T-cell (primary cell): ENCODE measurements at regions not wholly inside any gene's neighbourhood (a gene's known extent, or its start where the extent isn't known, plus 50 kb on each side); places are given as distances from the start of the nearest gene placed in this dataset.
"Not testable (repeated sequence)": the region's sequence is repeated elsewhere in the genome, so short reads cannot be mapped to it uniquely, and the experiment has no call there.

Experiments used
- ATAC-seq, 4 experiments: fragments of 200-7000 bp in 3 of 4; fragments of 150-1000 bp in 1 of 4; cut with Tn5 transposase; replicated peaks in 1 of 4; 1 replicate in 3 of 4; 2 replicates in 1 of 4; pipeline ENCODE4 v1.10.0; 2021; ENCODE audit warnings: moderate library complexity in 3 of 4, mild to moderate bottlenecking in 2 of 4, moderate number of reproducible peaks in 1 of 4
- CTCF ChIA-PET, 2 donors: fragments of 300-600 bp; sonication (Branson Sonifier 250); formaldehyde crosslinking; loops; one replicate each; lab custom pipeline; 2022; ENCODE audit warnings: antibody characterized with exemption in 2 of 2; lab: Charles Lee
- POLR2A ChIA-PET, 2 donors: fragments of 300-600 bp; sonication (Branson Sonifier 250); formaldehyde crosslinking; loops; one replicate each; lab custom pipeline; 2022; ENCODE audit warnings: antibody characterized with exemption in 2 of 2; lab: Charles Lee
- DNase-seq, 35 experiments: peaks; one replicate each; pipeline versions ENCODE4 v3.0.0 to v3.0.0-alpha.2; 2013 to 2023
- H3K27ac ChIP-seq: one replicate; pipeline ENCODE4 v1.5.1; 2013; ENCODE audit warnings: low read length
- H3K27me3 ChIP-seq, 2 experiments: replicated peaks in 1 of 2; 1 replicate in 1 of 2; 2 replicates in 1 of 2; pipeline versions ENCODE4 v1.6.1 to v1.7.0; 2013; ENCODE audit warnings: low read length in 1 of 2, mixed read lengths in 1 of 2; ENCODE audit not compliant: control insufficient read depth in 2 of 2, insufficient read depth in 2 of 2; ENCODE audit errors: extremely low read depth in 1 of 2
- H3K36me3 ChIP-seq, 2 donors: 1 replicate in 1 of 2; 2 replicates in 1 of 2; pipeline versions ENCODE4 v1.6.1 to v1.7.0; 2013; ENCODE audit warnings: low read length in 1 of 2; ENCODE audit not compliant: control insufficient read depth in 2 of 2, insufficient read depth in 1 of 2; ENCODE audit errors: extremely low read depth in 1 of 2
- H3K4me1 ChIP-seq, 2 experiments: 1 replicate in 1 of 2; 2 replicates in 1 of 2; pipeline versions ENCODE4 v1.6.1 to v1.7.0; 2013; ENCODE audit warnings: low read length in 2 of 2, mixed read lengths in 1 of 2; ENCODE audit not compliant: insufficient read depth in 2 of 2, control insufficient read depth in 1 of 2; ENCODE audit errors: extremely low read depth in 1 of 2
- H3K4me3 ChIP-seq, 2 donors: 1 replicate in 1 of 2; 2 replicates in 1 of 2; pipeline versions ENCODE4 v1.5.1 to v1.7.0; 2013; ENCODE audit warnings: mild to moderate bottlenecking in 2 of 2, low read length in 1 of 2, moderate library complexity in 1 of 2; ENCODE audit not compliant: control insufficient read depth in 1 of 2; ENCODE audit errors: extremely low read depth in 1 of 2
- H3K9me3 ChIP-seq: 2 replicates; pipeline ENCODE4 v1.7.0; 2013
- H3K27ac Mint-ChIP-seq, 2 donors: one replicate each; pipeline ENCODE4 v1.8.0; 2020 to 2021; ENCODE audit warnings: mild to moderate bottlenecking in 2 of 2, mixed read lengths in 2 of 2
- H3K27me3 Mint-ChIP-seq, 2 donors: one replicate each; pipeline ENCODE4 v1.8.0; 2021 to 2022; ENCODE audit warnings: mixed read lengths in 2 of 2
- H3K36me3 Mint-ChIP-seq: one replicate; pipeline ENCODE4 v1.8.0; 2021; ENCODE audit warnings: mixed read lengths
- H3K4me1 Mint-ChIP-seq, 3 donors: one replicate each; pipeline ENCODE4 v1.8.0; 2020 to 2022; ENCODE audit warnings: mixed read lengths in 3 of 3, mild to moderate bottlenecking in 1 of 3
- H3K4me3 Mint-ChIP-seq, 3 donors: one replicate each; pipeline ENCODE4 v1.8.0; 2020 to 2022; ENCODE audit warnings: mild to moderate bottlenecking in 3 of 3, mixed read lengths in 3 of 3, moderate library complexity in 3 of 3
- H3K9me3 Mint-ChIP-seq, 3 donors: one replicate each; pipeline ENCODE4 v1.8.0; 2020 to 2022; ENCODE audit warnings: mixed read lengths in 3 of 3
- WGBS: methylation state at CpG from one replicate; pipeline ENCODE4 v1.1.5; 2013; ENCODE audit warnings: missing lambda C conversion rate; ENCODE audit not compliant: insufficient coverage; 5-methylcytosine and 5-hydroxymethylcytosine counted together

GRCh38 chr22:11017108-11017507 is 4510.9 kb upstream of the OR11H1 start:
- H3K9me3 ChIP-seq, H3K27me3 Mint-ChIP-seq, H3K4me3 ChIP-seq, H3K4me3 Mint-ChIP-seq, H3K4me1 ChIP-seq, H3K36me3 ChIP-seq, H3K36me3 Mint-ChIP-seq, CTCF ChIA-PET, H3K9me3 Mint-ChIP-seq, H3K4me1 Mint-ChIP-seq, H3K27ac Mint-ChIP-seq, DNase-seq, H3K27ac ChIP-seq, H3K27me3 ChIP-seq, POLR2A ChIA-PET: not testable (repeated sequence)
- ATAC-seq: peak in 1 of 4 experiments; percentile 42
- 100% methylated on average over 2 of the region's 8 CpGs for WGBS

GRCh38 chr22:11020522-11020921 is 4507.5 kb upstream of the OR11H1 start:
- H3K4me1 Mint-ChIP-seq, DNase-seq, H3K36me3 ChIP-seq, H3K4me3 ChIP-seq, H3K27me3 Mint-ChIP-seq, H3K9me3 ChIP-seq, H3K27me3 ChIP-seq, H3K27ac Mint-ChIP-seq, CTCF ChIA-PET, H3K36me3 Mint-ChIP-seq, H3K27ac ChIP-seq, H3K4me1 ChIP-seq, ATAC-seq, POLR2A ChIA-PET, H3K4me3 Mint-ChIP-seq: not testable (repeated sequence)
- 17% methylated on average over 2 of the region's 8 CpGs for WGBS
- peaks cover 0 to 17% (median 12%) of the 10 kb centered on the region in 3 donors for H3K9me3 Mint-ChIP-seq

- H3K27me3 ChIP-seq, H3K27ac Mint-ChIP-seq, DNase-seq, H3K27me3 Mint-ChIP-seq, H3K9me3 ChIP-seq, H3K4me3 ChIP-seq, H3K36me3 ChIP-seq, POLR2A ChIA-PET, H3K4me3 Mint-ChIP-seq, H3K4me1 ChIP-seq, H3K27ac ChIP-seq, CTCF ChIA-PET, H3K36me3 Mint-ChIP-seq, ATAC-seq, H3K4me1 Mint-ChIP-seq: not testable (repeated sequence)
- WGBS: no CpG with 5 or more reads among the region's 4 CpGs
- peaks cover 28 to 46% (median 34%) of the 10 kb centered on the region in 3 donors for H3K9me3 Mint-ChIP-seq
Measured at GRCh38 chr22:11026541-11026940, 4501.5 kb upstream of the OR11H1 start.

- ATAC-seq, DNase-seq, H3K4me3 ChIP-seq, H3K4me1 Mint-ChIP-seq, H3K36me3 Mint-ChIP-seq, H3K4me3 Mint-ChIP-seq, H3K36me3 ChIP-seq, H3K27me3 ChIP-seq, H3K27me3 Mint-ChIP-seq, H3K27ac Mint-ChIP-seq, H3K27ac ChIP-seq, POLR2A ChIA-PET, CTCF ChIA-PET, H3K4me1 ChIP-seq, H3K9me3 ChIP-seq: not testable (repeated sequence)
- 69% methylated on average over 9 of the region's 9 CpGs for WGBS
- peaks cover 30 to 49% (median 33%) of the 10 kb centered on the region in 3 donors for H3K9me3 Mint-ChIP-seq
Measured at GRCh38 chr22:11027064-11027463, 4500.9 kb upstream of the OR11H1 start.

GRCh38 chr22:11027532-11027931 is 4500.5 kb upstream of the OR11H1 start:
- H3K27ac ChIP-seq, POLR2A ChIA-PET, H3K4me1 ChIP-seq, H3K4me3 ChIP-seq, H3K4me3 Mint-ChIP-seq, ATAC-seq, H3K27me3 Mint-ChIP-seq, H3K27me3 ChIP-seq, H3K27ac Mint-ChIP-seq, H3K36me3 Mint-ChIP-seq, H3K9me3 ChIP-seq, H3K36me3 ChIP-seq, H3K4me1 Mint-ChIP-seq, CTCF ChIA-PET, DNase-seq: not testable (repeated sequence)
- WGBS: 47% methylated on average over 1 of the region's 1 CpG
- H3K9me3 Mint-ChIP-seq: peaks cover 30 to 47% (median 32%) of the 10 kb centered on the region in 3 donors

GRCh38 chr22:11028180-11028579 is 4499.8 kb upstream of the OR11H1 start:
- H3K9me3 ChIP-seq: not testable (repeated sequence)

GRCh38 chr22:11029534-11029933 is 4498.5 kb upstream of the OR11H1 start:
- H3K36me3 Mint-ChIP-seq, DNase-seq, H3K27me3 Mint-ChIP-seq, POLR2A ChIA-PET, H3K27ac Mint-ChIP-seq, H3K27ac ChIP-seq, H3K4me3 Mint-ChIP-seq, H3K4me3 ChIP-seq, H3K4me1 Mint-ChIP-seq, H3K9me3 ChIP-seq, ATAC-seq, H3K27me3 ChIP-seq, CTCF ChIA-PET, H3K36me3 ChIP-seq, H3K4me1 ChIP-seq: not testable (repeated sequence)
- H3K9me3 Mint-ChIP-seq: peaks cover 19 to 43% (median 34%) of the 10 kb centered on the region in 3 donors
- WGBS: 64% methylated on average over 4 of the region's 8 CpGs

More at GRCh38 chr22:11028180-11028579, 4499.8 kb upstream of the OR11H1 start:
- H3K4me1 ChIP-seq, H3K27ac ChIP-seq, H3K4me1 Mint-ChIP-seq, CTCF ChIA-PET, ATAC-seq, DNase-seq, H3K27ac Mint-ChIP-seq, H3K4me3 Mint-ChIP-seq, H3K27me3 ChIP-seq, H3K36me3 Mint-ChIP-seq, H3K27me3 Mint-ChIP-seq, H3K36me3 ChIP-seq, H3K4me3 ChIP-seq, POLR2A ChIA-PET: not testable (repeated sequence)
- WGBS: no CpG with 5 or more reads among the region's 1 CpG
- H3K9me3 Mint-ChIP-seq: peaks cover 26 to 43% (median 32%) of the 10 kb centered on the region in 3 donors
